ENCODE measurements at regions not wholly inside any gene's neighbourhood (a gene's known extent, or its start where the extent isn't known, plus 50 kb on each side); places are given as distances from the start of the nearest gene placed in this dataset.
"Not testable (repeated sequence)": the region's sequence is repeated elsewhere in the genome, so short reads cannot be mapped to it uniquely, and the experiment has no call there.

- no peaks in the 10 kb centered on the region for H3K79me2 ChIP-seq
- no peak for TF ChIP-seq EZH2 (IDR thresholded peaks at IDR 0.05; ENCODE audit: borderline replicate concordance)
- TF ChIP-seq EZH2phosphoT487 (IDR thresholded peaks at IDR 0.05; ENCODE audit: low read depth, severe bottlenecking, unreplicated experiment) = no peak
- TF ChIP-seq CTCF (IDR thresholded peaks at IDR 0.05; ENCODE audit: poor library complexity) = no peak
- H3K36me3 ChIP-seq (replicated peaks; ENCODE audit: insufficient read depth, low read depth) = no peaks in the 10 kb centered on the region
- H3K9me3 ChIP-seq (ENCODE audit: low read depth) = no peaks in the 10 kb centered on the region
- H3K9me2 ChIP-seq (replicated peaks; ENCODE audit: insufficient read depth) = no peaks in the 10 kb centered on the region
- H3K4me2 ChIP-seq = no peak overlapping the region
- peaks cover 15% of the 10 kb centered on the region for H3K27me3 ChIP-seq
- no peaks in the 10 kb centered on the region for H4K20me1 ChIP-seq (ENCODE audit: insufficient read depth, poor library complexity, severe bottlenecking)
- H3K4me1 ChIP-seq (ENCODE audit: insufficient read depth) = no peaks in the 10 kb centered on the region
- WGBS (ENCODE audit: low lambda C conversion rate, missing lambda C conversion rate) = 57% methylated on average over 2 of the region's 2 CpGs
- DNase-seq (ENCODE audit: low spot score) = no peak
- no peak overlapping the region for H3K27ac ChIP-seq
- H3K4me3 ChIP-seq = no peak overlapping the region
- no peak overlapping the region for H2AFZ ChIP-seq
Observed at GRCh38 chr9:124163760-124164255, 93.9 kb upstream of the NEK6 start.

- no peaks in the 10 kb centered on the region for H3K79me2 ChIP-seq
- H3K4me1 ChIP-seq (ENCODE audit: insufficient read depth) = no peaks in the 10 kb centered on the region
- H2AFZ ChIP-seq = no peak overlapping the region
- H3K36me3 ChIP-seq (replicated peaks; ENCODE audit: insufficient read depth, low read depth) = no peaks in the 10 kb centered on the region
- no peaks in the 10 kb centered on the region for H3K9me3 ChIP-seq (ENCODE audit: low read depth)
- TF ChIP-seq CTCF (IDR thresholded peaks at IDR 0.05; ENCODE audit: poor library complexity) (no peak), EZH2 (IDR thresholded peaks at IDR 0.05; ENCODE audit: borderline replicate concordance) (no peak), EZH2phosphoT487 (IDR thresholded peaks at IDR 0.05; ENCODE audit: low read depth, severe bottlenecking, unreplicated experiment) (no peak)
- no peak overlapping the region for H3K27ac ChIP-seq
- H3K9me2 ChIP-seq (replicated peaks; ENCODE audit: insufficient read depth) = no peaks in the 10 kb centered on the region
- H3K4me2 ChIP-seq = no peak overlapping the region
- H3K4me3 ChIP-seq = no peak overlapping the region
- peaks cover 15% of the 10 kb centered on the region for H3K27me3 ChIP-seq
- H4K20me1 ChIP-seq (ENCODE audit: insufficient read depth, poor library complexity, severe bottlenecking) = no peaks in the 10 kb centered on the region
- no peak for DNase-seq (ENCODE audit: low spot score)
- 74% methylated on average over 5 of the region's 5 CpGs for WGBS (ENCODE audit: low lambda C conversion rate, missing lambda C conversion rate)
Observed at GRCh38 chr9:124164811-124165210, 92.9 kb upstream of the NEK6 start.

- no peak for DNase-seq (ENCODE audit: low spot score)
- Histone ChIP-seq H3K27me3 (peaks cover 7% of the 10 kb centered on the region), H3K4me2 (no peak overlapping the region), H3K27ac (no peak overlapping the region), H4K20me1 (ENCODE audit: insufficient read depth, poor library complexity, severe bottlenecking) (no peaks in the 10 kb centered on the region), H3K4me3 (no peak overlapping the region), H3K36me3 (replicated peaks; ENCODE audit: insufficient read depth, low read depth) (no peaks in the 10 kb centered on the region), H2AFZ (no peak overlapping the region), H3K79me2 (no peaks in the 10 kb centered on the region), H3K9me3 (ENCODE audit: low read depth) (no peaks in the 10 kb centered on the region), H3K4me1 (ENCODE audit: insufficient read depth) (no peaks in the 10 kb centered on the region), H3K9me2 (replicated peaks; ENCODE audit: insufficient read depth) (no peaks in the 10 kb centered on the region)
- 85% methylated on average over 5 of the region's 5 CpGs for WGBS (ENCODE audit: low lambda C conversion rate, missing lambda C conversion rate)
- no peak for TF ChIP-seq CTCF (IDR thresholded peaks at IDR 0.05; ENCODE audit: poor library complexity)
- TF ChIP-seq EZH2phosphoT487 (IDR thresholded peaks at IDR 0.05; ENCODE audit: low read depth, severe bottlenecking, unreplicated experiment) = no peak
- no peak for TF ChIP-seq EZH2 (IDR thresholded peaks at IDR 0.05; ENCODE audit: borderline replicate concordance)
Observed at GRCh38 chr9:124174433-124174832, 83.3 kb upstream of the NEK6 start.

GRCh38 chr9:124177522-124177921, 80.2 kb upstream of the NEK6 start:
- H3K4me2 ChIP-seq; H3K36me3 ChIP-seq (replicated peaks; ENCODE audit: insufficient read depth, low read depth); H3K79me2 ChIP-seq; DNase-seq (ENCODE audit: low spot score); H3K4me1 ChIP-seq (ENCODE audit: insufficient read depth); H3K27ac ChIP-seq; H3K27me3 ChIP-seq; H4K20me1 ChIP-seq (ENCODE audit: insufficient read depth, poor library complexity, severe bottlenecking); H3K9me3 ChIP-seq (ENCODE audit: low read depth); H3K9me2 ChIP-seq (replicated peaks; ENCODE audit: insufficient read depth); H3K4me3 ChIP-seq; H2AFZ ChIP-seq: not testable (repeated sequence)
- WGBS (ENCODE audit: low lambda C conversion rate, missing lambda C conversion rate) = 95% methylated on average over 7 of the region's 7 CpGs
